GM12891 (cell line): ENCODE measurements at regions not wholly inside any gene's neighbourhood (a gene's known extent, or its start where the extent isn't known, plus 50 kb on each side); places are given as distances from the start of the nearest gene placed in this dataset.

ENCODE experiments used
- PAX5 ChIP-seq: IDR thresholded peaks from 2 replicates; pipeline ENCODE4 v1.6.1; 2011; ENCODE audit warnings: low read length, moderate library complexity, mild to moderate bottlenecking; ENCODE audit not compliant: insufficient read depth, severe bottlenecking
- POLR2A ChIP-seq: IDR thresholded peaks from 2 replicates; pipeline ENCODE4 v1.6.1; 2011; ENCODE audit warnings: low read depth, low read length, control low read depth
- POLR2AphosphoS5 ChIP-seq: IDR thresholded peaks from 2 replicates; pipeline ENCODE4 v1.6.1; 2011; ENCODE audit warnings: low read depth, low read length, control low read depth
- SPI1 ChIP-seq: IDR thresholded peaks from 2 replicates; pipeline ENCODE4 v1.6.1; 2011; ENCODE audit warnings: low read depth, low read length, control low read depth
- TAF1 ChIP-seq: IDR thresholded peaks from 2 replicates; pipeline ENCODE4 v1.6.1; 2011; ENCODE audit warnings: low read depth, low read length, control low read depth

DNA sequence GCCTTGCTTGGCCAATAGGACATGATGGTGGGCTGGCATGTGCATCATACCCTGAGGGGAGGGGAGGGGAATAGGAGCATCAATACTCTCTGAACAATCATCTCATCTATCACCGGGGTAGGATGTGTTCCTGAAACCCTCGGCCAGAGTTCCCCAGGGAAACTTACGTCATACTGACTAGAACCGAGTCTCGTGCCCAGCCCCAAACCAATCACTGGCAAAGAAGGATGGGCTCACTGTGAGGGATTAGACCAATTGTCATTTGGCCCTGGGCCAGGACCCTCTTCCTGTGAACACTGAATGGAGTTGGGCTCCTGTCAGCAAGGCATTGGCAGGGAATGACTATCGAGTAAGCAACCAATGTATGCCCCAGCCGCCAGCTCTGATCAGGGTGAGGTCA, 261.5 kb downstream of the MYCN start:
- TF ChIP-seq TAF1 (no peak), POLR2A (no peak), PAX5 (no peak), POLR2AphosphoS5 (no peak), SPI1 (no peak)
